HT-29 (cell line): ENCODE measurements at regions not wholly inside any gene's neighbourhood (a gene's known extent, or its start where the extent isn't known, plus 50 kb on each side); places are given as distances from the start of the nearest gene placed in this dataset.

Experiments used
- DNase-seq: peaks from one replicate; pipeline ENCODE4 v3.0.0-alpha.2; 2015; ENCODE audit warnings: low spot score

- DNase-seq: no peak
Observed at GRCh38 chr4:4640692-4641091, 98.8 kb upstream of the STX18 start.

- DNase-seq: no peak
Observed at GRCh38 chr4:4639370-4639769, 97.5 kb upstream of the STX18 start.

GRCh38 chr4:4637710-4638109 lies 95.9 kb upstream of the STX18 start:
- no peak for DNase-seq

- DNase-seq: no peak
Observed at GRCh38 chr4:4633431-4633830, 91.6 kb upstream of the STX18 start.

GRCh38 chr4:4631150-4631549 lies 89.3 kb upstream of the STX18 start:
- no peak for DNase-seq

GRCh38 chr4:4627906-4628305 lies 86.1 kb upstream of the STX18 start:
- DNase-seq: no peak

GRCh38 chr4:4627111-4627510 lies 85.3 kb upstream of the STX18 start:
- DNase-seq: no peak

GRCh38 chr4:4625488-4625887 lies 83.6 kb upstream of the STX18 start:
- no peak for DNase-seq

GRCh38 chr4:4624276-4624897 lies 82.5 kb upstream of the STX18 start:
- no peak for DNase-seq

GRCh38 chr4:4619821-4620220 lies 78.0 kb upstream of the STX18 start:
- DNase-seq: no peak

GRCh38 chr4:4618847-4619246 lies 77.0 kb upstream of the STX18 start:
- DNase-seq: no peak

GRCh38 chr4:4614925-4615678 lies 73.3 kb upstream of the STX18 start:
- DNase-seq: no peak

- DNase-seq: no peak
Observed at GRCh38 chr4:4613641-4614286, 71.9 kb upstream of the STX18 start.

- DNase-seq: no peak
Observed at GRCh38 chr4:4613126-4613465, 71.2 kb upstream of the STX18 start.

- no peak for DNase-seq
Observed at GRCh38 chr4:4610672-4611071, 68.8 kb upstream of the STX18 start.

GRCh38 chr4:4609622-4610334 lies 67.9 kb upstream of the STX18 start:
- DNase-seq: no peak

- DNase-seq: no peak
Observed at GRCh38 chr4:4608214-4608537, 66.3 kb upstream of the STX18 start.

- DNase-seq: no peak
Observed at GRCh38 chr4:4607336-4608213, 65.7 kb upstream of the STX18 start.

GRCh38 chr4:4606321-4606720 lies 64.5 kb upstream of the STX18 start:
- DNase-seq: no peak

GRCh38 chr4:4605849-4606248 lies 64.0 kb upstream of the STX18 start:
- DNase-seq: no peak

GRCh38 chr4:4603592-4603991 lies 61.7 kb upstream of the STX18 start:
- DNase-seq: no peak

- DNase-seq: no peak
Observed at GRCh38 chr4:4603067-4603466, 61.2 kb upstream of the STX18 start.
